Hematopoietic multipotent progenitor cell treated with erythropoietin and hydrocortisone succinate and interleukin-3 and kit ligand, for 6 days (in vitro differentiated cells): ENCODE measurements at regions not wholly inside any gene's neighbourhood (a gene's known extent, or its start where the extent isn't known, plus 50 kb on each side); places are given as distances from the start of the nearest gene placed in this dataset.

ENCODE experiments used
- DNase-seq: peaks from one replicate; pipeline ENCODE4 v3.0.0-alpha.2; 2015

DNA sequence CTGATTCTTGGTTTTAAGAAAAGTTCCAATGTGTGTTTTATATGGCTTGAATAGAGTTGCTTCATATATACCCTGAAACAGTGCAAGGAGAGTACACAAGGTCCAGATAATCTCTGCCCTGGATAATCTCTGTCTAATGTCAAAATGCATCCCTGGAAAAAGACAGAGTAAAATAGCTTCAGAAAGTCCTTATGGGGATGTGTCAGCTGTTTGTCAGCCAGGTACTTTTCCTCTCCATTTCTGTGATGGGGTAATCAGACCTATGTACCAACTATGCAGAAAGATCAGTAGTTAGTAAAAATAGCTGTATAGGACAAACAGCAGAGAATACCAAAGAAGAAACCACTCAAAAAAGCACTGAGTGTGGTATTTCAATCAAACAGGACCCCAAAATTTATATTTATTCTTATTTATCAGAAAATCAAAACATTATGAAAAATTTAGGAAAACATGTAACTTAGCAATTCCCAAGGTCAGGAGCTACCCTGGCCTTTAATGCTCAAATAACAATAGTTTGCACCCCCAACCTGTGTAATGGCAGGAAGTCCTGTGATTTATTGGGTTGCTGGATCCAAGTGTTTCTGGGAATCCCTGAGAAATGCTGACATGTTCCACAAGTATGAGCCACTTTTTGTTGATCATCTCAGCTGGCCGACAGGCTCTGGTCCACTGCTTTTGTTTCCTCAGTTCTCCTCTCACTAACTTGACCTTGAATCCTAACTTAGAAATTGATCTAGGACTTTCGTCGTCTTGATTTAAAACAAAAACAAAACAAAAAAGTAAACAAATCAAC lies 69.6 kb downstream of the MDH1 start:
- no peak for DNase-seq

DNA sequence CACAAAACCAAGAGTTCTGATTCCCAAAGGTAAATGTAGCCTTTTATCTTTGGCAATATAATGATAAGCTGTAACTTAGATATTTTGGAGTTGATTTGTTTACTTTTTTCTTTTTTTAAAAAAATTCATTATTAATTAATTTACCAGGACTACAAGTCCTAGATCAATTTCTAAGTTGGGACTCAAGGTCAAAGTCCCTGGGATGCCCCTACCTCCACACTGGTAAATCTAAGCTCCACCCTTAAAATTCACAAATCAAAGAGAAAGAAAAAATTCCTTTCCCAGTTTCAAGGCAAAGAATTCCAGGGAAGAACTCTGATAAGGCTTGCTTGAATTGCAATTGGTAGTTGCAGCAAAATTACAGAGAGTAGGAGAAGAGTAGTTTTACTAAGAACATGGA lies 71.3 kb downstream of the MDH1 start:
- DNase-seq: no peak

DNA sequence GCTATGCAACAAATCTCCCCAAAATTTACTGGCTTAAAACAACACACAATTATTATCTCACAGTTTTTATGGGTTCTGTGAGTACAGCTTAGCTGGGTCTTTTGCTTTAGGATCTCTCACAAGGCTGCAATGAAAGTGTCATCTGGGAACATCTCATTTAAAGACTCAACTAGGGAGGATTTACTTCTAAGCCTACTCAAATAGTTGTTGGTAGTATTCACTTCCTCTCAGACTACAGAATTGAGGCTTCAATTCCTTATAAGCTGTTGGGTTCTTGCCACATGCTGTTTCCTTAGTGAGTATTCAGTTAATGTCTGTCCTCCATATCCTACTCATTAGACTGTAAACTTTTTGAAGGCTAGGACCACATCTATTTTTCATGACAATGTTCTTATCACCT lies 72.3 kb downstream of the MDH1 start:
- no peak for DNase-seq

DNA sequence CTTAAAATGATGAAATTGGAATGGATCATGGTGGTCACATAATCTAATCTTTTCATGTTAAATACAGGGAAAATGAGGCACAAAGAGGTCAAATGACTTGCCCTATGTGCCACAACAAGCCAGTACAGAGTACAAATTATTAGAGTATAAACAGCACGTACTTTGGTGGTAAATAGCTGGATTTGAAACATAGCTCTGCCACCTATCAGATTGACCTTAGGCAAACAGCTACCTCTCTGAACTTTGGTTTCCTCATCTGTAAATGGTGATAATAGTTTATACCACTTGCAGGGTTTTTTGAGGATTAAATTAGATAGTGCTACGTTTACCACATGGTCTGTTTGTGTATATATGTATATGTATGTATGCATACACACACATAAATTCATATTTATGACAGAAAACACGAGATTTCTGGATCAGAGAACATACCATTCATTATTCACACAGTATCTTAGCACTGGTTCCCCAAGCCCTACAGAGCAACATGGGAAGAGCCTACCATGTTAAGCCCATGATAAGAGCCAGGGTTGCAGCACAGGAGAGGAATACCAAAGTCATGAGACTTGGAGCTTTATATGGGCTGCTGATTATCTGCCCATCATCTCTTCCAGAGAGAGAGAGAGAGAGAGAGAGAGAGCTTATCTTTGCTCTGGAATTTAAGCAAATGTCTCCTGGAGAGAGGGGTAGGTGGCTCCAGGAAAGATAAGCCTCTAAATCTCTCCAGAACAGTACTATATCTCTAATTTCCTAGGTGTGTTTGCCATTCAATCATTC lies 73.5 kb downstream of the MDH1 start:
- no peak for DNase-seq

DNA sequence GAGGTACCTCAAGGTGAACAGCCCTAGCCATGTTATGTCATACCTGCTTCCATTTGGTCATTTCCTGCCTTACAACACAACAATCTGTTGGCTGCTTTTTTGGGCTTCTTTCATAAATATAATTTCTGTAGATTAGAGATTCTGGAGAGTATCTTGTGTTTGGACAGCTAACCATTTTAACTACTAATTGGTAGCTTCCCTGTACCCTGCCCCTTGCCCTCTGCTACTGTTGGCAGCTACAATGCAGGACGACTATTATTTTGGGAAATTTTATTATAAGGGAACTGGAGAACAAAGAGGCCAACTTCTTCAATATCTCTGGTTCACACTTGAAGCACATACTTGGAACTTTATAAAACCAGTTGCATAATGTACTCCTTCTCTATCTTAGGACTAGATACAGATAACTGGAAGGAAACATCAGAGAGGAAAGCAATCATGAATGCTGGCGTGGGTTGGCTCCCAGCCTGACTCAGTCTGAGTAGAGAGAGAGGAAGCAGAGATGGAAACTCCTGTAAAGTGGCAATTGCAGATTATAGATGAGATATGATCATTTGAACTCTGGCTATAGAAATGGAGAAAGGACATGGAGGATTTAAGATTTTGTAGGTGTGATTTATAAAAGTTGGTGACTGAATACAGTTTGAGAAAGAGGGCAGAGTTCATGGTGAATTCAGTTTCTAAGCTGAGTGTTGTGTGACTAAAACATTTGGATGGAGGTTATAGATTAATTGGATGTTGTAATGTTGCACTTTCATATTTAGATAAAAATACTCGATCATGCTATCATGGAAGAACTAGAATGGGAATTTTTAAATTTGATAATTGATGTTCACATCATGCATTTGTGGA lies 74.5 kb downstream of the MDH1 start:
- no peak for DNase-seq

DNA sequence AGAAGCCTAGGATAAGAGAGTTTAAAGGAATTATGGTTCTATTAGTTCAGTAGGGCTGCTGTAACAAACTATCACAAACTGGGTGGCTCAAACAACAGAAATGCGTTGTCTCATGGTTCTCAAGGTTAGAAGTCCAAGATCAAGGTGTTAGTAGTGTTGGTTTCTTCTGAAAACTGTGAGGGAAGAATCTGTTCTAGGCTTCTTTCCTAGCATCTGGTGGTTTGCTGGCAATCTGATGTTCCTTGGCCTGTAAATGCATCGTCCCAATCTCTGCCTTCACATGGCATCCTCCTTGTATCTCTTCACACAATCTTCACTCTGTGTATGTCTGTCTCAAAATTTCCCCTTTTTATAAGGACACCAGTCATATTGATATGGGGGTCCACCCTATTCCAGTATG lies 76.3 kb downstream of the MDH1 start:
- DNase-seq: no peak

DNA sequence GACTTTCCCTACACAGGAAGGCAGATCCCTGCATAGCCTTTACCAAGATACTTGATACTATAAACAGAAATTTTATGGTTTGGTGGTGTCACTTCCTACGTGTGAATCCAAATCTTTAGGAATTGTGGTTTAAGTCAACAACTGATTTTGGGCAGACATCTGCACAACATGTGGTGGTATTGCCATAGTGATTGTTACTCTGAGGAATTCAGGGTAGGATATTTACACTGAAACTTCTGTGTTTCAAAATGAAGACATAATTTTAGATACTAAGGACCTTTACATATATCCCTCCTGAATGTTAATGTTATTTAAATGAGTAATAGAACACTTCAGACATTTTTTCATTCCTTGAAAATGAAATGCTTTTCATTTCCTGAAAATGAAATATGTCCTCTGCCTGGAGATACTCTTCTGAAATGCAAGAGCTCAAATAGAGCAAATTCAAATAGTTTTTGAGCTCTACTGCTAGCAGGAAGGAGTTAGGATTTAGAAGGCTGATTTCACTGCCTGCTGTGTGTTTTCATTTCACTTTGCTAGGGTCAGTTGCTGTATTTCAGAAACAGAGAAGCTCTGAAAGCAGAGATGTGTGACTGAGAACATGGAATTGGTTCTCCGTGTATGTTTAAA lies 77.2 kb downstream of the MDH1 start:
- DNase-seq: no peak

DNA sequence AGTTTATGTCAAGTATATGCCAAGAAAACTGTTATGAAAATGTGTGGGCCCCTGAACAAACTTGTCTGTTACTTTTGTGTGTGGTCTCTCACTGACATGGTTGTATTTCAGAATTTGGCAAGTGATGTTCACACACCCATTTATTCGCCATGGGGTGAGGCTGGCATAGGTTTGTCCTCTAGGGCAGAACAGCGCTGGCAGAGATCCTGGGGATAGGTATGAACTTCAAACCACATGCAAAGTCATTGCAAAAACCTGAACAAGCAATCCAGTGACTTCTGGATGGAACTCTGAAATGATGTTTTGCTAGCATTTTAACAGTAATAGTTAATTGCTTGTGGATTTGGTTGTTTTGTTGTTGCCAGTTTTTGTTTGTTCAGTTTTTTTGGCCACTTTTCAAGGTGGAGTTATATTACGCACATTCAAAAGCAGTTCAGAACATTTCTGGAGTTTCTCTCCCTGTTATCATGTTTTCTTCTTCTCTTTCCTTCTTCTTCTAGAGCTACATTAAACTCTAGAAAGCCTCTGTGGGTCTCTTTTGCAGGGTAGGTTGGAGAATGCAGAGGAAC lies 78.5 kb downstream of the MDH1 start:
- peak; percentile 7 for DNase-seq

DNA sequence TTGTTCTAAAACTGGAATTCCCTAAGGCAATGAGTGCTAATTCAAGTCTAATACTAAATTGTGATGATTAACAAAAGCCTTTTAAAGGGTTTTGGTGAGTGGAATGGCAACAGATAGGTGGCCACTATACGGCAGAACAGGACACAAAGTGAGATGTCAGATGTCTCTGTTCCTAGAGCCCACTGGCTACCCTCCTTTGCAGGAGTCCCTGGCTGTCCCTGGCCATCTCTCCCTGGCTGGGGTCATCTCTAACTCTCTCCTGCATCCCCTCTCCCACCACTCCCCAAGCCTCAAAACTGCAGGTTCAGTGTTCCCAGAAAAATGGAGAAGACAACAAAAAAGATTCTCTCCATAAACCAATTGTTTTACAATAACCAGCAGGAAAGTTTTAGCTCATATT lies 79.2 kb downstream of the MDH1 start:
- DNase-seq: no peak

GRCh38 chr2:63668466-63668865 lies 79.7 kb downstream of the MDH1 start:
- no peak for DNase-seq

DNA sequence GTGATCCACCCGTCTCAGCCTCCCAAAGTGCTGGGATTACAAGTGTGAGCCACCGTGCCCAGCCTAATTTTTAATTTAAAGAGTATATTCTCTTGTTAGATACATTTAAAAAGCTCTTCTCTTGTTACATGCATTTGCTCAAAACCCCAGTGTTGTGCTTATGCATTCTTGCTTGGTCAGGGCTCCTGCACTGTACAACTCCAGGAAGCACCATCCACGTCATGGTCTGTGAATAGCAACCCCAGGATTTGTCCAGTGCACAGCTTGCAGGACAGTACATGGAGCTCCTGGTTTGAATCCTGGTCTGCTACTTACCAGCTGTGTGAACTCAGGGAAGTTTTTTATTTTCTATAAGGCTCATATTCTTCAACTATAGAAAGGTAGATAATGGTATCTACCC lies 80.8 kb downstream of the MDH1 start:
- no peak for DNase-seq

GRCh38 chr2:63673865-63674533 lies 85.2 kb downstream of the MDH1 start:
- DNase-seq: no peak

GRCh38 chr2:63675026-63675425 lies 86.3 kb downstream of the MDH1 start:
- DNase-seq: no peak

DNA sequence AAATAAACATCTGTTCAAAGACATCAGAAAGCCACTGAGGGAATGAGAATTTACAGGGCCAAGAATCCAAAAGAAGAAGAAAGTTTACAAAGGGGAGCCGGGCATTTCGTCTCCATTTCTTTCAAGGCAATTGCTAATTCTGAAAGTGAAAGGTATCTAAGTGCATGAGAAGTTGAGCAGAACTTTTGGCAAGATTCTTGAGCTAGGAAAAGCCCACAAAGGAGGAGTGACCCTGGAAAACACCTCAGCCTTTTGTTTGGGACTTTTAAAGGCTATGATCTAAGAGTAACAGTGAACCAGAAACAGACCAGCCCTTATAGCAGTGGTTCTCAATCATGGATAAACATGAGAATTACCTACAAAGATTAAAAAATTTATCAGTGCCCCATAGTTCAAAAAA lies 87.4 kb downstream of the MDH1 start:
- DNase-seq: no peak

- DNase-seq: no peak
These were observed 89.3 kb downstream of the MDH1 start for GRCh38 chr2:63678085-63678484.

DNA sequence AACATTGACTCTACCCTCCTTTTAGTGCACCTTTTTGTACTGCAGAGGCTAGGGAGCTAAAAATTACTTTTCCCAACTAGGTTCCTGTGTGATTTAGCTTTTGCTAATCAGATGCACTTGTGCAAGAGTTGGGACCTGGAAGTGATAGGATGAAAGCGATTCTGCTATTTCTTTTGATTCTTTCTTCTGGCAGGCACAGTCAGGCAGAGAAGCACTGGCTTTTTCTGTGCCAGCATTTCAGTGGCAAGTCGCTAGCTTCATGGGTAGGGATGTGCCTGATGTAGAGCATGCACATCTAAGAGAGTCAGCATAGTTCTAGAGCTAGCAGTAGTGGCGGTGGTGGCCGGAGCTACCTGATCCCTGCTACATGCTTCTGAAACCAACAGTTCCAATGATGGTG lies 89.8 kb downstream of the MDH1 start:
- DNase-seq: no peak

- no peak for DNase-seq
These were observed 90.6 kb downstream of the MDH1 start for GRCh38 chr2:63679252-63679855.

GRCh38 chr2:63680455-63680854 lies 91.7 kb downstream of the MDH1 start:
- DNase-seq: no peak

DNA sequence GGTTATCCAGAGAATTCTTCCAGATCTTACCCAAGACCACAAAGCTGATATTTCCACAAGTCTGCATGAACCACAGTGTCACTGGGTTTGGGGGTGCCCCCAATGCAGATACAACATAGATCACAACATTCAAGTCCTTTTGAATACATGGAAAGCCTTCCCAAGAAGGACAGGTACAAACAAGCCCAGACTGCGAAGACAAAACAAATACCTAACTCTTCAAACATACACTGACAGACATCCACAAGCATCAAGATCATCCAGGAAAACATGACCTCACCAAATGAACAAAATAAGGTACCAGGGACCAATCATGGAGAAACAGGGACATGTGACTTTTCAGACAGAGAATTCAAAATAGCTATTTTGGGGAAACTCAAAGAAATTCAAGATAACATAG lies 93.1 kb downstream of the MDH1 start:
- DNase-seq: no peak

GRCh38 chr2:63692002-63692606 lies 103.3 kb downstream of the MDH1 start:
- DNase-seq: peak; percentile 67

DNA sequence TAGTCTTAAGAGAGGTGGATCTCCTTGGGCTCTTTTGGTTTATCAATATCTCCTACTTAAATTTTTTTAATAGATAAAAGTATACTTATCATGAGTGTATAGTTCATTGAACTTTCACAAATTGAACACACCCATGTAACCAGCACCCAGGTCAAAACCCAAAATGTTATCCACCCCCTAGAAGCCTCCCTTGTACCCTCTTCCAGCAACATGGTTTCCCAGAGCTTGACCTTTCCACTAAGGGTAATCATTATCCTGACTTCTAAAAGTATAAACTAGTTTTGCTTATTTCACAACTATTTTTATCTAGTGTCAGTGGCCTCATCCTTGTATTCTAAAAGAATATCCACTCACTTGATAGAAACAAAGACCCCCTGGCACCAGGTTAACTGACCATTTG lies 106.8 kb downstream of the MDH1 start:
- DNase-seq: no peak
